ENCODE measurements at regions not wholly inside any gene's neighbourhood (a gene's known extent, or its start where the extent isn't known, plus 50 kb on each side); places are given as distances from the start of the nearest gene placed in this dataset.

DNA sequence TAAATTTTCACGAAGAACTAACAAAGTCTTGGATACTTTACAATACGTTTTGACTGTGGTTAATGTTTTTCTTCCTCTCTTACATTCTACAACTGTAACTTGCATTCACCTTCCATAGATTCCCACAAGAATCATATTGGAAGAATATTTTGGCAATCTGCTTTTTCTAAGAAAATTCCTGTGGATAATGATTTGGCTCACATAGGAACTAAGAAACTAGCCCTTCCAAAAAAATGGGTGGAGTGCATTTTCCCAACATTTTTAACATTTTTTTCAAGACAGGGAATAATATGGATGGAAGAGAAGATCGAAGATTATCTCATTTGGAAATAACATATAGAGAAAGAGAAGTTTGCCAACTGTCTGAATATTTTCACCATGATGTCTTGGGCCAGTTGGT is 256.9 kb upstream of the POU2AF2 start:
- TF ChIP-seq, protein P1, sequence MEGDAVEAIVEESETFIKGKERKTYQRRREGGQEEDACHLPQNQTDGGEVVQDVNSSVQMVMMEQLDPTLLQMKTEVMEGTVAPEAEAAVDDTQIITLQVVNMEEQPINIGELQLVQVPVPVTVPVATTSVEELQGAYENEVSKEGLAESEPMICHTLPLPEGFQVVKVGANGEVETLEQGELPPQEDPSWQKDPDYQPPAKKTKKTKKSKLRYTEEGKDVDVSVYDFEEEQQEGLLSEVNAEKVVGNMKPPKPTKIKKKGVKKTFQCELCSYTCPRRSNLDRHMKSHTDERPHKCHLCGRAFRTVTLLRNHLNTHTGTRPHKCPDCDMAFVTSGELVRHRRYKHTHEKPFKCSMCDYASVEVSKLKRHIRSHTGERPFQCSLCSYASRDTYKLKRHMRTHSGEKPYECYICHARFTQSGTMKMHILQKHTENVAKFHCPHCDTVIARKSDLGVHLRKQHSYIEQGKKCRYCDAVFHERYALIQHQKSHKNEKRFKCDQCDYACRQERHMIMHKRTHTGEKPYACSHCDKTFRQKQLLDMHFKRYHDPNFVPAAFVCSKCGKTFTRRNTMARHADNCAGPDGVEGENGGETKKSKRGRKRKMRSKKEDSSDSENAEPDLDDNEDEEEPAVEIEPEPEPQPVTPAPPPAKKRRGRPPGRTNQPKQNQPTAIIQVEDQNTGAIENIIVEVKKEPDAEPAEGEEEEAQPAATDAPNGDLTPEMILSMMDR (IDR thresholded peaks at IDR 0.05): no peak
- no peak for TF ChIP-seq POLR2A (IDR thresholded peaks at IDR 0.05)
